Hepatocyte (in vitro differentiated cells): ENCODE measurements at regions not wholly inside any gene's neighbourhood (a gene's known extent, or its start where the extent isn't known, plus 50 kb on each side); places are given as distances from the start of the nearest gene placed in this dataset.
"Not testable (repeated sequence)": the region's sequence is repeated elsewhere in the genome, so short reads cannot be mapped to it uniquely, and the experiment has no call there.

Experiments used
- DNase-seq: peaks from one replicate; pipeline ENCODE4 v3.0.0-alpha.2; 2016; ENCODE audit warnings: low spot score
- H2AFZ ChIP-seq: fragments of 200-600 bp; sonication (generic); 2 replicates; pipeline ENCODE4 v1.6.0; 2016; ENCODE audit warnings: antibody characterized with exemption, mild to moderate bottlenecking
- H3K27ac ChIP-seq: fragments of 200-600 bp; sonication (generic); 2 replicates; pipeline ENCODE4 v1.5.1; 2016; ENCODE audit warnings: mild to moderate bottlenecking
- H3K27me3 ChIP-seq: fragments of 200-600 bp; sonication (generic); 2 replicates; pipeline ENCODE4 v1.6.1; 2016
- H3K36me3 ChIP-seq: fragments of 200-600 bp; sonication (generic); replicated peaks from 2 replicates; pipeline ENCODE4 v1.5.1; 2016; ENCODE audit warnings: low read depth; ENCODE audit not compliant: insufficient read depth
- H3K4me1 ChIP-seq: fragments of 200-600 bp; sonication (generic); 2 replicates; pipeline ENCODE4 v1.5.1; 2016; ENCODE audit warnings: mild to moderate bottlenecking, moderate library complexity; ENCODE audit not compliant: insufficient read depth
- H3K4me2 ChIP-seq: fragments of 200-600 bp; sonication (generic); 2 replicates; pipeline ENCODE4 v1.6.0; 2016
- H3K4me3 ChIP-seq: fragments of 200-600 bp; sonication (generic); 2 replicates; pipeline ENCODE4 v1.5.1; 2016; ENCODE audit warnings: mild to moderate bottlenecking
- H3K79me2 ChIP-seq: fragments of 200-600 bp; sonication (generic); 2 replicates; pipeline ENCODE4 v1.6.0; 2017; ENCODE audit warnings: mild to moderate bottlenecking
- H3K9me2 ChIP-seq: fragments of 200-600 bp; sonication (generic); replicated peaks from 2 replicates; pipeline ENCODE4 v1.6.0; 2017; ENCODE audit warnings: mild to moderate bottlenecking; ENCODE audit not compliant: insufficient read depth
- H3K9me3 ChIP-seq: fragments of 200-600 bp; sonication (generic); 2 replicates; pipeline ENCODE4 v1.5.1; 2016; ENCODE audit warnings: low read depth, mild to moderate bottlenecking
- H4K20me1 ChIP-seq: fragments of 200-600 bp; sonication (generic); 2 replicates; pipeline ENCODE4 v1.6.0; 2016; ENCODE audit warnings: mild to moderate bottlenecking; ENCODE audit not compliant: insufficient read depth, poor library complexity, severe bottlenecking
- EZH2 ChIP-seq: fragments of 200-600 bp; sonication (generic); IDR thresholded peaks from 2 replicates; pipeline ENCODE4 v1.6.1; 2016; ENCODE audit warnings: antibody characterized with exemption, mild to moderate bottlenecking, borderline replicate concordance
- EZH2phosphoT487 ChIP-seq: fragments of 200-600 bp; sonication (generic); IDR thresholded peaks from one replicate; pipeline ENCODE4 v1.6.1; 2018; ENCODE audit warnings: antibody characterized with exemption, mild to moderate bottlenecking, low read depth, moderate library complexity; ENCODE audit not compliant: unreplicated experiment, severe bottlenecking
- WGBS: methylation state at CpG from one replicate; pipeline ENCODE4 v1.1.6; 2016; ENCODE audit warnings: low lambda C conversion rate; ENCODE audit errors: missing lambda C conversion rate; 5-methylcytosine and 5-hydroxymethylcytosine counted together
- TF ChIP-seq, protein P1 (sequence below): fragments of 200-600 bp; sonication (generic); IDR thresholded peaks from 2 replicates; pipeline ENCODE4 v1.5.1; 2016; ENCODE audit warnings: antibody characterized with exemption, mild to moderate bottlenecking; ENCODE audit not compliant: poor library complexity

DNA sequence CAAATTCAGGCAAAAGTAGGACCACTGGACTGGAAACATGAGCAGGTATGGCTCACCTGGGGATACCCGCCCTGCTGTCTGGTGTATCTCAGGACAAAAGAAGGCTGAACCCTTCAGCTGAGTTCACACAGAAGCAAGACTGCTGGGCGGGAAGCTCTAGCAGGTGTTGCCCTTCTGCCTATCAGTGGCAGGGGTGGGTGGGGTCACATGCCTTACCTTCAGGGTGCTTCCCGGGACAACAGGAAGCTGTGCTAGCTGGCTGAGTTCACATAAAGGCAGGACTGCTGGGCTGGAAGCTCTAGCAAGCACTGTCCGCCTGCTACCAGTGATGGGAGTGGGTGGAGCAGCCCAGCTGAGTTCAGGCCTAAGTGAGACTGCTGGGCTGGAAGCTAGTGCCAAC, 498.8 kb upstream of the ZNF608 start:
- WGBS, result 91% methylated on average over 4 of the region's 4 CpGs
- no peak overlapping the region for H2AFZ ChIP-seq
- no peak overlapping the region for H3K27ac ChIP-seq
- H3K4me1 ChIP-seq, result no peaks in the 10 kb centered on the region
- TF ChIP-seq EZH2, result no peak
- TF ChIP-seq EZH2phosphoT487, result no peak
- TF ChIP-seq, protein P1, sequence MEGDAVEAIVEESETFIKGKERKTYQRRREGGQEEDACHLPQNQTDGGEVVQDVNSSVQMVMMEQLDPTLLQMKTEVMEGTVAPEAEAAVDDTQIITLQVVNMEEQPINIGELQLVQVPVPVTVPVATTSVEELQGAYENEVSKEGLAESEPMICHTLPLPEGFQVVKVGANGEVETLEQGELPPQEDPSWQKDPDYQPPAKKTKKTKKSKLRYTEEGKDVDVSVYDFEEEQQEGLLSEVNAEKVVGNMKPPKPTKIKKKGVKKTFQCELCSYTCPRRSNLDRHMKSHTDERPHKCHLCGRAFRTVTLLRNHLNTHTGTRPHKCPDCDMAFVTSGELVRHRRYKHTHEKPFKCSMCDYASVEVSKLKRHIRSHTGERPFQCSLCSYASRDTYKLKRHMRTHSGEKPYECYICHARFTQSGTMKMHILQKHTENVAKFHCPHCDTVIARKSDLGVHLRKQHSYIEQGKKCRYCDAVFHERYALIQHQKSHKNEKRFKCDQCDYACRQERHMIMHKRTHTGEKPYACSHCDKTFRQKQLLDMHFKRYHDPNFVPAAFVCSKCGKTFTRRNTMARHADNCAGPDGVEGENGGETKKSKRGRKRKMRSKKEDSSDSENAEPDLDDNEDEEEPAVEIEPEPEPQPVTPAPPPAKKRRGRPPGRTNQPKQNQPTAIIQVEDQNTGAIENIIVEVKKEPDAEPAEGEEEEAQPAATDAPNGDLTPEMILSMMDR, result no peak
- no peaks in the 10 kb centered on the region for H3K9me3 ChIP-seq
- no peaks in the 10 kb centered on the region for H3K79me2 ChIP-seq
- H3K27me3 ChIP-seq, result no peaks in the 10 kb centered on the region
- H4K20me1 ChIP-seq, result no peaks in the 10 kb centered on the region
- H3K4me3 ChIP-seq, result no peak overlapping the region
- H3K4me2 ChIP-seq, result no peak overlapping the region
- no peaks in the 10 kb centered on the region for H3K36me3 ChIP-seq
- no peak for DNase-seq
- H3K9me2 ChIP-seq, result no peaks in the 10 kb centered on the region

DNA sequence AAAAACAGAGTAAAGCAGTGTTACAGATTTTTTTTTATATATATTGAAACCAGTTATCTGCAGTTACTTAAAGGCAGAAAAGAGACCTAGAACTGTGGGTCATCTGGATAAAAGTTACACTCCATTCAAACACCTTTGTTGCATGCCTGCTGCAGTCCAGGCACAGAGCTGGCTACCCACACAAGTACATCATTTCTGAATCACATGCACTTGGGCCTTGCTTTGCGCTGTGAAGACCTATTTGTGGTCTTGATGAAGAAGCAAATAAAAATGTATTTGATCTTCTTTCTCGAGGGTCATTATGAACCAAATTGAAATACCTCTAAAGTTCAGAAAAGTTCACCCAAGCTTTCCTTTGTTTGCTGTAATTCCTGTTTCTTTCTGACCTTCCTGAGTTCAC, 503.0 kb upstream of the ZNF608 start:
- no peak overlapping the region for H3K4me2 ChIP-seq
- 64% methylated on average over 2 of the region's 2 CpGs for WGBS
- H2AFZ ChIP-seq, result peak overlapping the region; percentile 21
- no peaks in the 10 kb centered on the region for H3K27me3 ChIP-seq
- no peaks in the 10 kb centered on the region for H3K79me2 ChIP-seq
- H4K20me1 ChIP-seq, result no peaks in the 10 kb centered on the region
- H3K27ac ChIP-seq, result no peak overlapping the region
- H3K9me2 ChIP-seq, result no peaks in the 10 kb centered on the region
- H3K4me1 ChIP-seq, result no peaks in the 10 kb centered on the region
- no peak overlapping the region for H3K4me3 ChIP-seq
- H3K36me3 ChIP-seq, result no peaks in the 10 kb centered on the region
- H3K9me3 ChIP-seq, result no peaks in the 10 kb centered on the region
- DNase-seq, result no peak
- TF ChIP-seq EZH2phosphoT487 (no peak), EZH2 (no peak)
- TF ChIP-seq, protein P1, result no peak

DNA sequence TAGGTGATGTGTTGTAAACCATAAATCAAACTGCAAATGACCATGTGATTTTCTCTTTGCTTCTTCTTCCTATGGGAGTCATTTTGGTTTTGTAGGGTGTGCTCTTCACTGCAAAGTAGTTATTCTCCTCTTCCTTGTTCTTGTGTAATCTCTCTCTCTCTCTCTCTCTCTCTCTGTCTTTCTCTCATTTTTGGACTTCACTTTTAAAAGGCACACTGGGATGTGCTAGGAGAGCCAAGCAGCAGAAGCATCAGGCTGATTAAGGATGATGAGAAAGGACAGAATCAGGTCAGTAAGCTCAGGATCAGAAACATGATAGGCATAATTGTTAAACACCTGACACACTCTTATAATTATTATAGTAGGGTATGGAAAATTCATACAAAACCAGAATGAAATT, 505.3 kb upstream of the ZNF608 start:
- Histone ChIP-seq H3K27me3 (no peaks in the 10 kb centered on the region), H3K9me2 (no peaks in the 10 kb centered on the region), H3K36me3 (no peaks in the 10 kb centered on the region), H3K27ac (no peak overlapping the region), H3K9me3 (no peaks in the 10 kb centered on the region), H3K4me3 (no peak overlapping the region), H3K79me2 (no peaks in the 10 kb centered on the region), H2AFZ (no peak overlapping the region), H3K4me1 (no peaks in the 10 kb centered on the region), H4K20me1 (no peaks in the 10 kb centered on the region), H3K4me2 (no peak overlapping the region)
- TF ChIP-seq, protein P1, result no peak
- TF ChIP-seq EZH2phosphoT487, result no peak
- no peak for TF ChIP-seq EZH2
- no peak for DNase-seq

DNA sequence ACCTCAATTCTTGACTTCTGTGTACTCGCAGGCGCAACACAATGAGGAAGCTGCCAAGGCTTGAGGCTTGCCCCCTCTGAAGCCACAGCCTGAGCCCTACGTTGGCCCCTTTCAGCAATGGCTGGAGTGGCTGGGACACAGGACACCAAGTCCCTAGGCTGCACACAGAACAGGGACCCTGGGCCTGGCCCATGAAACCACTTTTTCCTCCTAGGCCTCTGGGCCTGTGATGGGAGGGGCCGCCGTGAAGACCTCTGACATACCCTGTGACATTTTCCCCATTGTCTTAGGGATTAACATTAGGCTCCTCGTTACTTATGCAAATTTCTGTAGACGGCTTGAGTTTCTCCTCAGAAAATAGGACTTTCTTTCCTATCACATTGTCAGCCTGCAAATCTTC, 507.2 kb upstream of the ZNF608 start:
- H2AFZ ChIP-seq, H3K4me1 ChIP-seq, H3K36me3 ChIP-seq, H4K20me1 ChIP-seq, H3K27ac ChIP-seq, H3K9me2 ChIP-seq, DNase-seq, H3K4me2 ChIP-seq, H3K27me3 ChIP-seq, H3K9me3 ChIP-seq, H3K4me3 ChIP-seq, H3K79me2 ChIP-seq: not testable (repeated sequence)
- WGBS, result 91% methylated on average over 7 of the region's 7 CpGs
